ENCODE measurements at regions not wholly inside any gene's neighbourhood (a gene's known extent, or its start where the extent isn't known, plus 50 kb on each side); places are given as distances from the start of the nearest gene placed in this dataset.

- dilution Hi-C loops (cut with MboI; ENCODE audit: extremely low pct_ligation_motif_present, low sequenced_read_pairs), result no loop called here
- no peaks in the 10 kb centered on the region for H3K79me2 ChIP-seq (ENCODE audit: control insufficient read depth, insufficient read depth, low read length)
- intact Hi-C loops (cut with micrococcal nuclease), result no loop called here
- DNase-seq (ENCODE audit: low read depth, low spot score) (no peak), FAIRE-seq (no peak)
- no TSS peak for BruUV-seq (replicated peaks)
- TF ChIP-seq POLR2A (IDR thresholded peaks at IDR 0.05; ENCODE audit: low read depth, low read length) (no peak), JUN (IDR thresholded peaks at IDR 0.05; ENCODE audit: borderline replicate concordance, insufficient read depth, insufficient read length, low read depth) (no peak), POLR2AphosphoS5 (IDR thresholded peaks at IDR 0.05; ENCODE audit: insufficient read depth, low read depth, low read length) (no peak), GATA2 (IDR thresholded peaks at IDR 0.05; ENCODE audit: insufficient read depth, insufficient read length, low read depth, low read length) (no peak)
- no peak overlapping the region for H3K9ac ChIP-seq (replicated peaks; ENCODE audit: extremely low read depth, insufficient read depth, low read length)
- no peaks in the 10 kb centered on the region for H3K36me3 ChIP-seq (ENCODE audit: control insufficient read depth in 2 of 2, extremely low read depth in 1 of 2, insufficient read depth in 2 of 2, low read length in 2 of 2)
- no peak overlapping the region for H3K27ac ChIP-seq (ENCODE audit: insufficient read depth, low read depth, low read length)
- peaks cover 3% of the 10 kb centered on the region for H3K9me3 ChIP-seq (replicated peaks; ENCODE audit: control insufficient read depth, insufficient read depth, low read length)
- H3K4me3 ChIP-seq (replicated peaks in 1 of 3; ENCODE audit: insufficient read depth in 1 of 3, low read depth in 1 of 3, low read length in 3 of 3), result no peak overlapping the region
- H4K20me1 ChIP-seq (replicated peaks; ENCODE audit: control insufficient read depth, extremely low read depth, insufficient read depth, low read length), result no peaks in the 10 kb centered on the region
- no peak overlapping the region for H2AFZ ChIP-seq (ENCODE audit: low read depth, low read length)
- ChIA-PET POLR2A (no interaction called here), CTCF (no interaction called here)
- no peaks in the 10 kb centered on the region for H3K4me1 ChIP-seq (ENCODE audit: control insufficient read depth, extremely low read depth, insufficient read depth, low read length)
- H3K27me3 ChIP-seq (ENCODE audit: control insufficient read depth in 2 of 2, insufficient read depth in 2 of 2, low read length in 2 of 2), result no peaks in the 10 kb centered on the region
- H3K4me2 ChIP-seq (ENCODE audit: insufficient read depth, low read length), result no peak overlapping the region
- no peaks in the 10 kb centered on the region for H3K9me1 ChIP-seq (replicated peaks; ENCODE audit: control insufficient read depth, extremely low read depth, insufficient read depth, low read length)
These were observed 365.3 kb upstream of the ERCC4 start for GRCh38 chr16:13554643-13555042.

- DNase-seq (ENCODE audit: low read depth, low spot score) (no peak), FAIRE-seq (no peak)
- H4K20me1 ChIP-seq (replicated peaks; ENCODE audit: control insufficient read depth, extremely low read depth, insufficient read depth, low read length), result no peaks in the 10 kb centered on the region
- no peak overlapping the region for H2AFZ ChIP-seq (ENCODE audit: low read depth, low read length)
- CTCF ChIA-PET, result no interaction called here
- no peaks in the 10 kb centered on the region for H3K79me2 ChIP-seq (ENCODE audit: control insufficient read depth, insufficient read depth, low read length)
- no peaks in the 10 kb centered on the region for H3K36me3 ChIP-seq (ENCODE audit: control insufficient read depth in 2 of 2, extremely low read depth in 1 of 2, insufficient read depth in 2 of 2, low read length in 2 of 2)
- no peaks in the 10 kb centered on the region for H3K27me3 ChIP-seq (ENCODE audit: control insufficient read depth in 2 of 2, insufficient read depth in 2 of 2, low read length in 2 of 2)
- no peak overlapping the region for H3K4me2 ChIP-seq (ENCODE audit: insufficient read depth, low read length)
- no peak overlapping the region for H3K27ac ChIP-seq (ENCODE audit: insufficient read depth, low read depth, low read length)
- no peaks in the 10 kb centered on the region for H3K9me3 ChIP-seq (replicated peaks; ENCODE audit: control insufficient read depth, insufficient read depth, low read length)
- no peaks in the 10 kb centered on the region for H3K9me1 ChIP-seq (replicated peaks; ENCODE audit: control insufficient read depth, extremely low read depth, insufficient read depth, low read length)
- BruUV-seq (replicated peaks), result no TSS peak
- POLR2A ChIA-PET, result no interaction called here
- H3K9ac ChIP-seq (replicated peaks; ENCODE audit: extremely low read depth, insufficient read depth, low read length), result no peak overlapping the region
- intact Hi-C loops (cut with micrococcal nuclease), result no loop called here
- dilution Hi-C loops (cut with MboI; ENCODE audit: extremely low pct_ligation_motif_present, low sequenced_read_pairs), result no loop called here
- no peaks in the 10 kb centered on the region for H3K4me1 ChIP-seq (ENCODE audit: control insufficient read depth, extremely low read depth, insufficient read depth, low read length)
- TF ChIP-seq POLR2A (IDR thresholded peaks at IDR 0.05; ENCODE audit: low read depth, low read length), result no peak
- no peak for TF ChIP-seq EZH2 (IDR thresholded peaks at IDR 0.05; ENCODE audit: borderline replicate concordance, low read depth, low read length, severe bottlenecking)
- no peak for TF ChIP-seq FOS (IDR thresholded peaks at IDR 0.05; ENCODE audit: borderline replicate concordance, insufficient read depth, low read length)
- no peak for TF ChIP-seq POLR2AphosphoS5 (IDR thresholded peaks at IDR 0.05; ENCODE audit: insufficient read depth, low read depth, low read length)
- TF ChIP-seq GATA2 (IDR thresholded peaks at IDR 0.05; ENCODE audit: insufficient read depth, insufficient read length, low read depth, low read length), result no peak
- TF ChIP-seq MYC (IDR thresholded peaks at IDR 0.05; ENCODE audit: low read depth, low read length), result no peak
- TF ChIP-seq CTCF (IDR thresholded peaks at IDR 0.05; ENCODE audit: extremely low read depth in 1 of 2, insufficient read depth in 1 of 2, low read depth in 1 of 2, low read length in 2 of 2), result no peak
- TF ChIP-seq JUN (IDR thresholded peaks at IDR 0.05; ENCODE audit: borderline replicate concordance, insufficient read depth, insufficient read length, low read depth), result no peak
- TF ChIP-seq MAX (IDR thresholded peaks at IDR 0.05; ENCODE audit: insufficient read depth, insufficient read length), result no peak
- H3K4me3 ChIP-seq (replicated peaks in 1 of 3; ENCODE audit: insufficient read depth in 1 of 3, low read depth in 1 of 3, low read length in 3 of 3), result no peak overlapping the region
These were observed 362.5 kb upstream of the ERCC4 start for GRCh38 chr16:13557418-13557817.

Data from endothelial cell of umbilical vein (primary cell).